Fibroblast of peridontal ligament (primary cell): ENCODE measurements at regions not wholly inside any gene's neighbourhood (a gene's known extent, or its start where the extent isn't known, plus 50 kb on each side); places are given as distances from the start of the nearest gene placed in this dataset.
A peak's percentile ranks its signal among the peaks of the same experiment; 100 is the strongest.

ENCODE experiments used
- DNase-seq: peaks from one replicate; pipeline ENCODE4 v3.0.0-alpha.2; 2010; ENCODE audit errors: extremely low read depth

- DNase-seq = no peak
These were observed 219.1 kb upstream of the STK17B start for GRCh38 chr2:196390243-196391148.

- DNase-seq = no peak
These were observed 219.7 kb upstream of the STK17B start for GRCh38 chr2:196391149-196391479.

GRCh38 chr2:196399096-196399495 lies 227.7 kb upstream of the STK17B start:
- DNase-seq = peak; percentile 53

- DNase-seq = peak; percentile 93
These were observed 228.6 kb upstream of the STK17B start for GRCh38 chr2:196399722-196400691.

- peak; percentile 84 for DNase-seq
These were observed 232.1 kb upstream of the STK17B start for GRCh38 chr2:196403471-196403870.

- peak; percentile 13 for DNase-seq
These were observed 232.9 kb upstream of the STK17B start for GRCh38 chr2:196404276-196404675.

- DNase-seq = no peak
These were observed 231.7 kb upstream of the CCDC150 start for GRCh38 chr2:196407675-196408264.

- DNase-seq = peak; percentile 46
These were observed 230.1 kb upstream of the CCDC150 start for GRCh38 chr2:196409376-196409775.

- DNase-seq = no peak
These were observed 229.5 kb upstream of the CCDC150 start for GRCh38 chr2:196410008-196410407.

- DNase-seq = peak; percentile 20
These were observed 225.7 kb upstream of the CCDC150 start for GRCh38 chr2:196413821-196414274.

GRCh38 chr2:196415384-196415783 lies 224.1 kb upstream of the CCDC150 start:
- DNase-seq = no peak

GRCh38 chr2:196420143-196420542 lies 219.4 kb upstream of the CCDC150 start:
- no peak for DNase-seq

GRCh38 chr2:196421880-196422279 lies 217.6 kb upstream of the CCDC150 start:
- DNase-seq = no peak

- DNase-seq = no peak
These were observed 217.2 kb upstream of the CCDC150 start for GRCh38 chr2:196422361-196422760.

- no peak for DNase-seq
These were observed 213.4 kb upstream of the CCDC150 start for GRCh38 chr2:196426122-196426521.

- DNase-seq = no peak
These were observed 211.4 kb upstream of the CCDC150 start for GRCh38 chr2:196427986-196428634.

- no peak for DNase-seq
These were observed 208.4 kb upstream of the CCDC150 start for GRCh38 chr2:196431076-196431475.

GRCh38 chr2:196431957-196432356 lies 207.6 kb upstream of the CCDC150 start:
- DNase-seq = peak; percentile 50

- DNase-seq = no peak
These were observed 206.4 kb upstream of the CCDC150 start for GRCh38 chr2:196433116-196433515.

- no peak for DNase-seq
These were observed 205.3 kb upstream of the CCDC150 start for GRCh38 chr2:196434217-196434616.

- peak; percentile 48 for DNase-seq
These were observed 204.3 kb upstream of the CCDC150 start for GRCh38 chr2:196435189-196435588.

GRCh38 chr2:196437626-196438025 lies 201.9 kb upstream of the CCDC150 start:
- DNase-seq = no peak
